HFFc6 (cell line): ENCODE measurements at regions not wholly inside any gene's neighbourhood (a gene's known extent, or its start where the extent isn't known, plus 50 kb on each side); places are given as distances from the start of the nearest gene placed in this dataset.

Experiments
- DNase-seq: peaks from one replicate; pipeline ENCODE4 v3.0.0-alpha.2; 2018
- H3K27ac Mint-ChIP-seq: 2 replicates; pipeline ENCODE4 v1.8.0; 2020; ENCODE audit warnings: mild to moderate bottlenecking, mixed read lengths
- H3K27me3 Mint-ChIP-seq: 2 replicates; pipeline ENCODE4 v1.8.0; 2021; ENCODE audit warnings: mild to moderate bottlenecking, moderate library complexity, mixed read lengths; ENCODE audit not compliant: insufficient read depth
- H3K36me3 Mint-ChIP-seq: 2 replicates; pipeline ENCODE4 v1.8.0; 2021; ENCODE audit warnings: low read depth, mixed read lengths
- H3K4me1 Mint-ChIP-seq: 2 replicates; pipeline ENCODE4 v1.8.0; 2020; ENCODE audit warnings: low read depth, mixed read lengths
- H3K4me3 Mint-ChIP-seq: 2 replicates; pipeline ENCODE4 v1.8.0; 2020; ENCODE audit warnings: mild to moderate bottlenecking, moderate library complexity, mixed read lengths
- H3K9me3 Mint-ChIP-seq: 2 replicates; pipeline ENCODE4 v1.8.0; 2020; ENCODE audit warnings: mild to moderate bottlenecking, mixed read lengths
- TF ChIP-seq, protein P1 (sequence below): fragments of 200-600 bp; sonication (generic); IDR thresholded peaks from 2 replicates; pipeline ENCODE4 v1.5.0; 2021; ENCODE audit warnings: antibody characterized with exemption, mild to moderate bottlenecking

DNA sequence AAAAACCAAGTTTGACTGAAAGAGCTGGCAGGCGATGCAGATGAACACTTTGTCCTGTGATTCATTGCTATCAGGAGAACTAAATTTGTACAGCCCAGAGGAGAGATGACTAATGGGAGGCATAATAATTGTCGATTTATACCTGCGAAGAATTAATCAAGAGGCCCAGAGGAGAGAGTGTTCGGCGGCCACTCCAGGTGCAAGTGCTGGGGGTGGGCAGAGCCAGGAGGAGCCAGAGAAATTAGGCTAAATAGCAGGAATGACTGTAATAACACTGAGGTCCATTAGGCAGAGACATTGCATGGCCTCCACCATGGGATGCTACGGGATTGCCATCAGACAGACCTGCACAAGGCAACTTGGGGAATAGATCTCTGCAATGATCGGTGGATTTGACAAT, 107.7 kb upstream of the UQCRFS1 start:
- Mint-ChIP-seq H3K27ac (no peak overlapping the region), H3K36me3 (peaks cover 5% of the 10 kb centered on the region; the same call in 1 of the 2 replicates), H3K4me1 (no peaks in the 10 kb centered on the region), H3K9me3 (peaks cover 38% of the 10 kb centered on the region), H3K4me3 (no peak overlapping the region), H3K27me3 (peaks cover 3% of the 10 kb centered on the region; the same call in 1 of the 2 replicates)
- no peak for DNase-seq
- TF ChIP-seq, protein P1, sequence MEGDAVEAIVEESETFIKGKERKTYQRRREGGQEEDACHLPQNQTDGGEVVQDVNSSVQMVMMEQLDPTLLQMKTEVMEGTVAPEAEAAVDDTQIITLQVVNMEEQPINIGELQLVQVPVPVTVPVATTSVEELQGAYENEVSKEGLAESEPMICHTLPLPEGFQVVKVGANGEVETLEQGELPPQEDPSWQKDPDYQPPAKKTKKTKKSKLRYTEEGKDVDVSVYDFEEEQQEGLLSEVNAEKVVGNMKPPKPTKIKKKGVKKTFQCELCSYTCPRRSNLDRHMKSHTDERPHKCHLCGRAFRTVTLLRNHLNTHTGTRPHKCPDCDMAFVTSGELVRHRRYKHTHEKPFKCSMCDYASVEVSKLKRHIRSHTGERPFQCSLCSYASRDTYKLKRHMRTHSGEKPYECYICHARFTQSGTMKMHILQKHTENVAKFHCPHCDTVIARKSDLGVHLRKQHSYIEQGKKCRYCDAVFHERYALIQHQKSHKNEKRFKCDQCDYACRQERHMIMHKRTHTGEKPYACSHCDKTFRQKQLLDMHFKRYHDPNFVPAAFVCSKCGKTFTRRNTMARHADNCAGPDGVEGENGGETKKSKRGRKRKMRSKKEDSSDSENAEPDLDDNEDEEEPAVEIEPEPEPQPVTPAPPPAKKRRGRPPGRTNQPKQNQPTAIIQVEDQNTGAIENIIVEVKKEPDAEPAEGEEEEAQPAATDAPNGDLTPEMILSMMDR, result no peak

DNA sequence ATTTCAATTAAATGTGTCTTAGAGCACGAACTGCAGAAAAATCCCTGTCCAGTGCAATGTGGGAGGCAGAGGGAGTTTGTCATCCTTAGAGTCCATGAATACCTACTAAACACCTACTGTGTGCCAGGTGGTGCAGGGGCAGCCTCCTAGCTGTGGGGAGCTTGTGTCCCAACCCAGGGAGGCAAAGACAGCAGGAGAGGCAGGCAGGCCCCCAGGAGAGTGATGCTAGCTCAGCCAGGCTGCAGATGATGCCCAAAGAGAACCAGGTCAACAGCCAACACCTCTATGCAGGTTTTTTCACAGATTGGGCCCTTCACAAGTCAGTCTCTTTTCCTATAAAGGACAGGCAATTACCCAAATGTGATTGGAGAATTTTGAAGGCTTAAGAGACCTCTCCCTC, 108.2 kb upstream of the UQCRFS1 start:
- Mint-ChIP-seq H3K27ac (no peak overlapping the region), H3K27me3 (peaks cover 3% of the 10 kb centered on the region; the same call in 1 of the 2 replicates), H3K36me3 (peaks cover 5% of the 10 kb centered on the region; the same call in 1 of the 2 replicates), H3K9me3 (peaks cover 43% of the 10 kb centered on the region), H3K4me3 (no peak overlapping the region), H3K4me1 (no peaks in the 10 kb centered on the region)
- TF ChIP-seq, protein P1, result no peak
- no peak for DNase-seq

DNA sequence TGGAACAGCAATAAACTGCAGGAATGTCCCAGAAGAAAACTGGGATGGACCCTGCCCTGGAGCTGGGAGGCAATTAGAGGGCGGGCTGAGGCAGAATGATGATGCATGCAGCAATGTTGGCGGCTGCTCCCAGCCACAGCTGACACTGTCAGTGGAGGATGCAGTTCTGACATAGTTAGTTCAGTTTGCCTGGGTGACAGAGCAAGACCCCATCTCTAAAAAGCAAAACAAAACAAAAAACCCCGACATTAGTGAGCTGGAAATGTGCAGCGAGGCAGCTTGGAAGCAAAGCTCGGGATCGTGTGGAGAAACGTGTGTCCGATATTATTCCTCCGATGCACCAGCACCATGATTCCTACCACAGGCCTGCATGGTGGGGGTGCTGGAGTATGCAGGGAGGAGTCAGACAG, 110.1 kb upstream of the UQCRFS1 start:
- Mint-ChIP-seq H3K36me3 (peaks cover 7% of the 10 kb centered on the region), H3K4me1 (no peaks in the 10 kb centered on the region), H3K4me3 (no peak overlapping the region), H3K27me3 (no peaks in the 10 kb centered on the region; the same call in 1 of the 2 replicates), H3K9me3 (peaks cover 59% of the 10 kb centered on the region), H3K27ac (no peak overlapping the region)
- no peak for DNase-seq
- TF ChIP-seq, protein P1, result no peak

GRCh38 chr19:29323440-29324290, 110.7 kb upstream of the UQCRFS1 start:
- Mint-ChIP-seq H3K4me1 (no peaks in the 10 kb centered on the region), H3K9me3 (peaks cover 64% of the 10 kb centered on the region), H3K27ac (no peak overlapping the region), H3K27me3 (no peaks in the 10 kb centered on the region; the same call in 1 of the 2 replicates), H3K4me3 (no peak overlapping the region), H3K36me3 (peaks cover 14% of the 10 kb centered on the region)
- DNase-seq, result no peak
- TF ChIP-seq, protein P1, result no peak

GRCh38 chr19:29324291-29324680, 111.3 kb upstream of the UQCRFS1 start:
- no peaks in the 10 kb centered on the region for H3K4me1 Mint-ChIP-seq
- H3K27me3 Mint-ChIP-seq, result no peaks in the 10 kb centered on the region; the same call in 1 of the 2 replicates
- H3K4me3 Mint-ChIP-seq, result no peak overlapping the region
- peaks cover 70% of the 10 kb centered on the region for H3K9me3 Mint-ChIP-seq
- H3K36me3 Mint-ChIP-seq, result peaks cover 14% of the 10 kb centered on the region
- DNase-seq, result no peak
- H3K27ac Mint-ChIP-seq, result no peak overlapping the region
- TF ChIP-seq, protein P1, result no peak
